ENCODE measurements at regions not wholly inside any gene's neighbourhood (a gene's known extent, or its start where the extent isn't known, plus 50 kb on each side); places are given as distances from the start of the nearest gene placed in this dataset.

DNA sequence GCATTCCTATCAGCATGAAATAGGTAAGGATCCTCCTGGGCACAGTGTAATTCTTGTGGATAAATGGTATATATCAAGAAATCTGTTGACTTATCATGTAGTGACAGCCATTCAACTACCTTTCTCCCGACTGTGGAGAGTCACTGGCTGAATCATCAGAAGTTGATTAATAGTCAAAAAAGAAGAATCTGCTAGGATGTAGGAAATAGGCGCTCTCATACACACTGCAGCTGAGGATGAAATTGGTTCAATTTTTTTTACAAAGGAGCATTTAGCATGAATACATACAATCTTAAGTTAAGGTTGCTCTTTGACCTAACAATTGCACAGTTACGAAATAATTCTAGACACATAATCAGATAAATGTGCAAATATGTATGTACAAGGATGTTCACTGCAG lies 486.8 kb downstream of the ADGRL2 start:
- no peak for DNase-seq (ENCODE audit: low read depth)

DNA sequence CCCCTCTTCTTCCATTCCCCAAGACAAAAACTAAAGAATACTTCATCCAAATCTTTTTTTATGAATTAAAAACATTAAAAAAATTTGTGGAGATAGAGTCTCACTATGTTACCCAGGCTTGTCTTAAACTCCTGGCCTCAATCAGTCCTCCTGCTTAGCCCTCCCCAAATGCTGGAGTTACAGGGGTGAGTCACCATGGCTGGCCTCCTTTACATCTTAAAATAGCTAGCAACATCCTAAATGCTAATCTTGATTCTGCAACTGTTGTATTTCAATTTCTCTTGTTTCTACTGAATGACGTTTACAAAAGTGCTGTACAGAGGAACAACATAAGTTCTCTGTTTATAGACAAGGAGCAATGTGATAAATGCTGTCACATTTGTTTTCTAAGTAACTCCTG lies 483.5 kb downstream of the ADGRL2 start:
- DNase-seq (ENCODE audit: low read depth), result no peak

DNA sequence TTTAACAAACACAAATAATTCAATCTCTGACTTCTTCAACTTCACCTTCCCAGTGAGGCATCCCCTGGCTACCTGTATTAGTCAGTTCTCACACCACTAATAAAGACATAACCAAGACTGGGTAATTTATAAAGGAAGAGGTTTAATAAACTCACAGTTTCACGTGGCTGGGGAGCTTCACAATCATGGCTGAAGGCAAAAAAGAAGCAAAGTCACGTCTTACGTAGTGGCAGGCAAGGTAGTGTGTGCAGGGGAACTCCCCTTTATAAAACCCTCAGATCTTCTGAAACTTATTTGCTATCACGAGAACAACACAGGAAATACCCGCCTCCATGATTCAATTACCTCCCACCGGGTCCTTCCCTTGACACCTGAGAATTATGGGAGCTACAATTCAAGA lies 478.5 kb downstream of the ADGRL2 start:
- DNase-seq (ENCODE audit: low read depth), result no peak

DNA sequence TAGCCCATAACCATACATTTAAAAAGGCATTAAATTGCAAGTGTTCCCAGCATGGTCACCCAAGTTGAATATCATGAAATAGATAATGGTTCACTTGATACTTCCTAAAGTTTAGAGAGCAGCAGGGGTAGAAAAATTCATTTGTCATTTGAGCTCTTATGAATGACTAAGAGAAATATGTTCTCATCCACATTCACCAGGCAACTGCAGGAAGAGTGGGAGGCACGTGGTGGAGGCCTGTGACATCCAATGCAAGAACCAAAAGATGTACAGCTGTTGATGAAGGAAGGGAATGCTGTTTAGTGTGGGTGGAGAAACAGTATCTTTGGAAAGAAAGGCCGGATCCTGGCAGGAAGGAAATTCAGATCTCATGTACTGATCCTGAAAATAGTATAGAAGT lies 473.1 kb downstream of the ADGRL2 start:
- DNase-seq (ENCODE audit: low read depth), result no peak

DNA sequence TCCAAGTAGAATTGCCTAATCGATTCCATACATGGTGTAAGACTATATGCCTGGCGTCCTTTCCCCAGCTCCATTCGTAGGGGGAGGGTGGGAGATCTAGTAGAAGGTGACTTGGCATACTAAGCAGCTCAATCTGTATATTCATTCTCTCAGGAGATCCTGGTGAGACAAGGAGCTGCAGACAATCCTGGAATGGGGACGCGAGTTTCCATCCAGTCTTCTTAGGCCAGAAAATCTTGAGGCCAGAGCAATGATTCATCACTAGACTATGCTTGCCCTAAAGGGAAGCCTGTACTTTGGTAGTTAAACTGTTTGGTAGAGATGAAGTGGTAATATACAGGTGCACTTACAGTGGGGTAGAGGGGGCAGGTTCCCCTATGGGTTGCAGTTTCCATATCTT lies 468.7 kb downstream of the ADGRL2 start:
- no peak for DNase-seq (ENCODE audit: low read depth)

DNA sequence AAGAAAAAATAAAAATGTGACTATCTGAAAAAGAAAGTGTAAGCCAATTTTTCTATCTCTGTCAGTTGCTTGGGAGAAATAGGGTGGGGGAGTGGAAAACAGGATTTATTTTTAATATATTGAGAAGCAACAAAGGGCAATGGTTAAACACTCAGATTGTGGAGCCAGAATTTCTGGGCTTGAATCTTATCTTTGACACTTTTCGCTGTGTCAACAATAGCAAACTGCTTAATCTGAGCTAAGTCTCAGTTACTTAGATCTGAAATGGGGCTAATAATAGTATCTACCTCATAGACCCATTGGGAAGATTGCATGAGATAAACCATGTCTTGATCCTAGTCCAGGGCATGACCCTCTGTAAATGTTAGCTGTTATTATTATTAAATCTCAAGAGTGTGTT lies 468.1 kb downstream of the ADGRL2 start:
- DNase-seq (ENCODE audit: low read depth), result no peak

DNA sequence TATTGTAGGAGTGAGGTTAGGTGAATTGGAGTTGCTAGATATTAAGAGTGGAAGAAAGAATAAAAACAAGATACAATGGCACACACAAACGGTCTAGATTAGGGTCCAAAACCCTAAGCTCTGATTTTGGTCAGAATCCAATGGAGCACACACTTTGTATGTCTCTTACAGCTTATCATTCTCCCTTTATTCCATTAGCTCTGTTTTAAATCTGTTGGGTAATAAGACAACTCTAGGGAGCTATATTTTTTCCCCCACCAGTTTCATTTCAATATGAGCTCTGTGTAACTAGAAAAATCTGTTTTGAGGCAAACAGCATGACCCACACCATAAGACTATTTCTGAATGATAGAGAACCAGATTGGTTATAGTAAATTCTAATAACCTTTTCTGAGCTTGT lies 465.6 kb downstream of the ADGRL2 start:
- DNase-seq (ENCODE audit: low read depth), result no peak

DNA sequence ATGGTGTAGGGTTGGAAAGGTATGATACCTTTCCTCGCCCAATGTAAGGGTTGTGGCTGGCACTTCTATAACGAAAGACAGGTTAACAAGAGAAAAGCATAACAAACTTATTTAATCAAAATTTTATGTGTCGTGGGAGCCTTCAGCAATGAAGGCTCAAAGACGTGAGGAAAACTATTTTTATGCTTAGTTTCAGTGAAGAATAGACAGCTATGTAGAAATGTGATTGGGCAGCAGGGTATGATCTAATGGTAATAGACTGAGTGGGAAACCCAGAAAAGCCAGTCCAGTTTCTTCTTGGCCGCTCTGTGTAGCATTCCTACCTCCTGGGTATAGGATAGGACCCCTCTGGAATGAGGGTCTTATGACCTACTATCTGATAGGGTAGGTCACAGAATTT lies 464.7 kb downstream of the ADGRL2 start:
- no peak for DNase-seq (ENCODE audit: low read depth)

DNA sequence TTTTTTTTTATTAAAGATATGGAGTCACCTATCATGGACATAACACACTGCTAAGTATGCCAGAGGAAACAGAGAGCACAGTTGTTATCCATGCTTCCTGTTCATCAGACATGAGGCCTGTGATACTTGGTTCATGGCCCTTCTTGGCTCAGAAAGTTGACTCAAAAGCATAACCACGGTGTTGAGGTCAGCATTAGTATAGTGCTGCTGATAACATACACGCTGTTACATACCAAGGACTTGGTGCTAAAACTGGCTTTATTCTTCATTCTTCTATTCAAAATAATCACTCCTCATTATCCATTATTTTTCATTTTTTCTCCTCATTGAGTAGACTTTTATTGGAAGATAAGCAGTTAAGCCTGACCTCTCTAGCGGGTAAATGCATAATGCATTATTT lies 464.1 kb downstream of the ADGRL2 start:
- DNase-seq (ENCODE audit: low read depth), result no peak

DNA sequence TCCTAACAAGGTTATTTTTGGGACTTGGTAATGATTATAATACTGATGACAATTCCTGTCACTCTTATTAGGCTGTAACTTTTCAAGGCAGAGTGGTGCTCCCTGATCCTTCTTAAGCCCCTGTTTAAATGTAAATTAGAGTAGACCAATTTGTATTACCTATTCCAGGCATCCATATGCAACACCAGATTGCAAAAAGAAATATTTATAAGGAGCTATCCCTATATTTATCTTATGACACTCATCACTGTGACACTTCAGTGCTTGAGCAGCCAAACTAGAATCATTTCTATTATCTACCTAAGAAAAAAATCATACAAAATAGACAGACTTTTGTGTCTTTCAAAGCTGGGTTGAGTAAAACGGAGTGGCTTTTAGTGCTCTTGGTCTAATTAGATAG lies 462.7 kb downstream of the ADGRL2 start:
- no peak for DNase-seq (ENCODE audit: low read depth)

DNA sequence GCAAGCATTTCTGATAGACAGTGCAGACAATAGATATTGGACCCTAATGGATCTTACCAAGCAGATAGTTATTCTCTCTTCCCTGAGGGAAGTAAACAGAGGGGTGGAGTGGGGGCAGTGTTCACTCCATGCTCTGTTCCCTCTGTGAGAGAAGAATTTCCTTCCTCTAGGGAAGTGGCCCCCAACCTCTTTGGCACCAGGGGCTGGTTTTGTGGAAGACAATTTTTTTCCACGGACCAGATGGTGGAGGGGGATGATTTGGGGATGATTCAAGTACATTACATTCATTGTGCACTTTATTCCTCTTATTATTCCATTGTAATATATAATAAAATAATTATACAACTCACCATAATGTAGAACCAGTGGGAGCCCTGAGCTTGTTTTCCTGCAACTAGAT lies 459.9 kb downstream of the ADGRL2 start:
- DNase-seq (ENCODE audit: low read depth), result no peak

DNA sequence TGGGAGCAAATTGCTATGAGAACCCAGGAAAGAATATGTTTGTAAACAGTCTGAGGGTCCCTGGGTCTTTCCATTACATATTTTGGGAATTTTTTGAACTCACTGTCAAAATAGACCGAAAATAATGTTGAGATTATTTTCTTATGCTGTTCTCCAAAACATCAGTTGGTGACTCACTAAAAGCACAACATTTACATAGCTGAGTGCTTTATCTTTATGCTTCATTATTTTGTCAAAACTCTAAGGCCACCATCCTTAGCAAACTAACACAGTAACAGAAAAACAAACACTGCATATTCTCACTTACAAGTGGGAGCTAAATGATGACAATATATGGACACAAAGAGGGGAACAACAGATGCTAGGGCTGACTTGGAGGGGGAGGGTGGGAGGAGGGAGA lies 459.3 kb downstream of the ADGRL2 start:
- DNase-seq (ENCODE audit: low read depth), result no peak

DNA sequence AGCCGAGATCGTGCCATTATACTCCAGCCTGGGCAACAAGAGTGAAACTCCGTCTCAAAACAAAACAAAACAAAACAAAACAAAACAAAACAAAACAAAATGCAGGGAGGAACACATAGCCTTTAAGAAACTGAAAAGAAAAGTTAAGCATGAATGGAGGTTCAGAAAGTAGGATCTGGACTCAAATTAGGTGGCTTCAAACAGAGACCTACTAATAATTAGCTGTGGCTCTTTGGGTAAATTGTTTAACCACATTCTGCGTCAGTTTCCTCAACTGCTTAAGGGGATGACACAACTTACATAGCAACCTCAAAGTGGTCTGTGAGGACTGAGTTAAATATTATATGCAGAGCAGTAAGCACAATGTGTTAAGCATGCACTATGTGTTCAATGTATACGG lies 458.2 kb downstream of the ADGRL2 start:
- no peak for DNase-seq (ENCODE audit: low read depth)

DNA sequence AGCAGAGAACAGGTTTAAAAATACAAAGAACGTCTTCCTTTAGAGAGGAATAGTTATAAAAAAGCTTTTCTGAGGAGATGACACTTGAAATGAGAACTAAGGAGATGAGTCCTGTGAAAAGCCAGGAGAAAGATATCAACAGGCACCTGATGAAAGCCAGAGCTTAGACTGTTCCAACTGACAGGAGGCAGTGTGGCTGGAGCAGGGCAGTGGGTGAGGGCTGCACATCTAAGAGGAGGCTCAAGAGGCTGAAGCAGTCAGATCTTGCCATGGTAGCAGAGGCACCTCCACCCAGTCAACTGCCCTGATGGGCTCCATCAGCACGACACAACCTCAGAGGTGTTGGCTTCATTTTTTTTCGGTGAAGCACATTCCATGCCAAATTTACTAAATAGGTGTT lies 445.3 kb downstream of the ADGRL2 start:
- no peak for DNase-seq (ENCODE audit: low read depth)

DNA sequence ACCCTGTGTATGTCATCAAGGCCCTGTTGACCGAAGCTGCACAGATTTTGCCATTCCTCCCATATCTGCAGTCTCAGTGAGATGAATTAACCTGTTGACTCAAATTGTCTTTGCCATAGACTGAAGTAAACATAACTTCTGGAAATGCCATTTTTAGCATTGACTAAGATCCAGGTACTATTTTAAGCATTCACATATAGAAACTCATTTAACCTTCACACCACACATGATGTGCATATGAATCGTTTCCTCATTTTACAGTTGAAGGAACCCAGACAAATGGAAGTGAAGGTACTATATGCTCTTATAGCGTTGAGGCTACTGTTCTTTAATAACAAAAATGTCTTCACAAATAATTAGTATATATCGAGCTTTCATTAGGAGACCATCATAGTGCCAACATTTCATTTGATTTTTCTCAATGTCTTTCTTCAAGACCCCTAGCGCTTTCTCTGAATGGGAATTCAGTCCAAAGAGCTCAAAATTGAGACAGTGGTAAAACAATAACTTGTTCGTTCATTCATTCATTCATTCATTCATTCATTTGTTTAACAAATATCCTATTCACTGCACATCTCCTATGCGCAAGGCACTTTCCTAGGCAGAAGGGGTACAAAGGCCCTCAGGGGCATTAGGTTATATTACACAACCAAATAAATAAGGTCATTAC lies 444.7 kb downstream of the ADGRL2 start:
- no peak for DNase-seq (ENCODE audit: low read depth)

DNA sequence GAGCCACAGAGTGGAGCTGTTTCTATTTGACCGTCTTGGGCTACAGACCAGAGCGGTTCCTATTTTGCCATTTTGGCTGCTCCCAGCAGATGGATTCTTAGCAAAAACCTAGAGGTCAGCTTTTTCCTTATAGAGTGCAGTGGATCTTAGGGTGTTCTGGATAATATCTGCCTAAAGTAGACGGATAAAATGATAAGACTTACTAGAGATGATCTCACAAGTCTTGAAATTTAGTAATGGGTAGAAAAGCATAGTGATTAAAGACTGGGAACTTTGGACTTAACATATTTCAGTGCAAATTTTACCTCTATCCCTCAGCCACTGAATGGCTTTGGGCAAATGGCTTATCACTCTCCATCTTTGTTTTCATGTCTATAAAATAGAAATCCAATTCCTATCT lies 439.8 kb downstream of the ADGRL2 start:
- DNase-seq (ENCODE audit: low read depth), result no peak

DNA sequence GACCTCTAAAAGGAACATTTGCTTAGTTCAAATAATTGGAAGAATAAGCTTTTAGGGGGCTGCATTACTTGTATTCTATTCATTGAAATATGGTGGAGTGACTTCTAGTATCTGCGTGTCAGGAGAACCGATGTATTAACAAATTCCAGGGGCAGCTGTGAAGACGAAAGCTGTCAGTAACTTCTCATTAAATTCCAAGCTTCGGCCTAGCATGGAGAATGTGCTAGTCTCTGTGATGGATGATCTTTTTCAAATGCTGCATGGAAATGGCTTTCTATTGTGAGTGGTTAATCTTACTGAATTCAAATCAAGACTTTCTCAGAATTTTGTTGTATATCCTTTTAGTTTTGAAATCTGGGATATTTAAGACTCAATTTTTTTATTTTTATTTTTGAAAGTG lies 429.9 kb downstream of the ADGRL2 start:
- DNase-seq (ENCODE audit: low read depth), result no peak

DNA sequence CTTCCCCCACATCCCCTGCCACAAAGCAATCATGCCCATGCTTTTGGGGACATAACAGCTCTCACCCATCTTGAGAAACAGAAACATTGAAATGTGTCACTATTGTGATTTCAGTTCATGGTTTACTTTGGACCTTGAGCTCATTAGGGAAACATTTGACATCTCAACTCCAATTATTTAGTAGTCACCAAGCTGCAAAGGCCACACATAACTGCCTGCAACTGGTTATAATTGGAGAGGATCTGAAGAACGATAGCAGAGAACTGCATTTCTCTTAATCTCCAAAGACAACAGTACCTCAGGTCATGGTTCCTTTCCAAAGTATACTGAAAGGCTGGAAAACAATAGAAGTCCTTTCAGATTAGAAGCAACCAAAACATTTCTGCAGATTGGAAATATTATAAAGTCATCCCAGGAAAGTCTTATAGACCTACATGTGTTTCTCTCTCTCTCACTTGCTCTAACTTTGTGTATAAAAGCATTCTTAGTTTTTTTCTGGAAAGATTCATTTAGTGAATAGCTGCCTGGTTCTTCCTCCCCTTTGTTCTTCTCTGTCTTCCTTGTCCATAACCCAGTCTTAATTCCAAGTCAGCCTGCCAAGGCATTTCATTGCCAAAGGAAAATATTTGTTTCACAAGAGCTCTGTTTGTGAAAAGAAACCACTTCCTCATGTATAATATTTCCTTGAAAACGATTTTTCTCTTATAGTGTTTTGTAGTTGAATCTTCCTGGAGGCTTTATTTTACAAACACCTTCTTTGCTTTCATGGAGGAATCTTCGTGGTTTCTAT lies 426.8 kb downstream of the ADGRL2 start:
- peak; percentile 6 for DNase-seq (ENCODE audit: low read depth)

DNA sequence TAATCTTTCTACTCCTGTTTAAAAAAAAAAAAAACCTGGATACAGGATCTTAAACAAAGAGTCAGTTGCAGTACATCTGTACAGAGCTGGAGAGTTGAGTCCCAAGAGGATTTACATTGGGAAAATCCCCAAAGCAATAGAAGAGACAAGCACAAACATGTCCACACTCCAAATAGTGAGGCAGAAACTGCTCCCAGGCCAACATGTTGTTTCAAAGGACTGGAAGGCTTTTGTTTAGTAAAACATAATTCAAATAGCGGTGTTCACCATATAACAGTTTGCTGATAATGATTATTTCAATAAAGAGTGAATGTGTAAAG lies 425.4 kb downstream of the ADGRL2 start:
- DNase-seq (ENCODE audit: low read depth), result no peak

DNA sequence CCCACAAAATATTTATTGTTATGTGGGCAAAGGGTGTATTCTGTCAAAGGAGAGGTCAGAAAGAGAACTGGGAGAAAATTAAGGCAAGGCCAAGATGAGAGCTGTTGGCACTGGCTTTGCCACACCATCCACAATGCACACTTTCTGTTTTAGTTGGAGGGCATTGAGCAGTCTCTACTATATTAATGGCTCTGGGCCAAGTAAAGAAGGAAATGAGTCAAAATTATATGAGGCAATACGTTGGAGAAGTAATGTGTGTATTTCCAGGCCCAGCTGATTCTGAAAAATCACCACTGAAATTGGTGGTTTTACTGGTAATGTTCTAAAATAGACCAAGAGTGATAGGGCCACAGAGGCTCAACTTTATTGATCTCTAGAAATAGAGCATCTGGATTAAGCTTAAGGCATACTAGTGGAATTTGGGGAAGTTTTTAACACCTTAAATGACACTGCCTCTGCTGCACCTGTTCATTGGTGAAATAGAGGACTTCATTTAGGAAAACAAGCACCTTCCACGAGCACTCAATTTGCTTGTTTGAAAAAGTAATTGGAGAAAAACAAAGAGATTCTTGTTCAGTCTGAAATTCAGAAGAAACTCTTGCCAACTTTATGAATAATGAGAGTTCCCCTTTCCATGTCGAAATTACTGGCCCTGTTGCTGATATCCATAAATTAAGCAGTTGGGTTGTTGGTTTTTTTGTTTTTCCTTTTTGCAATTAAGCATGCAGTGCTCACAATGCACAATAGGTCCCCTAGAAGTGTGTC lies 424.9 kb downstream of the ADGRL2 start:
- DNase-seq (ENCODE audit: low read depth), result peak; percentile 3

DNA sequence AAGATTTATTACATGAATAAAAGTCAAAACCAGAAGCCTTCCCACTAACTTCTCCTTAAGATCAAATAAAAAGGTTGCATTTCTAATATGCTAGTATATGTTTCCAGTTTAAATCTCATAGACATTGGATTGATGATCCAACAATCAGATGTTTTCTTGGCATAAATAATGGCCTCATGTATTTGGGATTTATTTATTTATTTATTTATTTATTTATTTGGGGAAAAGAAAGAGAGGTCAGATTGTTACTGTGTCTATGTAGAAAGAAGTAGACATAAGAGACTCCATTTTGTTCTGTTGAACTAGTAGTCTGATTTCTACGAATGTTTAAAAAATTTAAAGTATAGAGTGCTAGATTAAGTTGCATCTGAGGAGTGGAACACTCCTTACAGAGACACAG lies 422.4 kb downstream of the ADGRL2 start:
- DNase-seq (ENCODE audit: low read depth), result no peak

DNA sequence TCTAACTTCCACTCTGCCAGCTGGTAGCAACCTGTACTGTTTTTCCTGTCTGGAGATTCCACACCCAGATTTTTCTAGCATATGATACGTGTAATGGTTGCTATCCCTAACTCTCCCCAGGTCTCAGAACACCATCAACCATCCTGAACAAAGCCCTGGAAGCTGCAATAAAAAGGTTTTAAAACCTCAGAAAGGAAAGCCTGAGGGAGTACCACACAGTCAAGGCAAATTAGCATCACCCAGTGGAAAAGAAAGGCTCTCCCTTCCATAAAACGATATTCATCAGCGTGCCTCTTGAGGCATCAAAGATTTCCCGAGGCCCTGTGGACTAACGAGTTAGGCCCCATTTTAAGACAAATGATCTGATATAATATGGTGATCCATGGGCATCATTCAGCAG lies 421.0 kb downstream of the ADGRL2 start:
- no peak for DNase-seq (ENCODE audit: low read depth)

DNA sequence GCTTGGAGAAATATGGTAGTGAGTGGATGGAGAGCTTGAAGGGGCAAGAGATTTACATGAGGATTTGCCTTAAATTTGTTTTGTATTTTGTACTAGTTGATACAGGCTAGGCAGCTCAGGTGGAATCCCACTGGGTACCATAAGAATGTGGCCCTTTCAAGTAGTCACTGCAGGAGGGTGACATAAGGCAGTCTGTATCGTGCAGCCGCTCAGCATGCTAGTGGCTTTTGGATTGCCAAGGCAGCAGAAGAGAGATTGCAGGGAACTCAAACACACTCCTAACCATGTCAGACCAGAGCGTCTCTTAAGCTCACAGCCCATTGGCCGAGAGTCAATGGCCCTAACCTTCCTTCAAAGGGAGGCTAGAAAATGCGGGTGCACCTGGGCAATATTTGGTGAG lies 420.0 kb downstream of the ADGRL2 start:
- DNase-seq (ENCODE audit: low read depth), result no peak

Measured in RPMI7951 (cell line).